Natural killer cell (primary cell): ENCODE measurements at regions not wholly inside any gene's neighbourhood (a gene's known extent, or its start where the extent isn't known, plus 50 kb on each side); places are given as distances from the start of the nearest gene placed in this dataset.

Experiments used
- ATAC-seq, 3 donors: fragments of 150-1000 bp in 2 of 3; fragments of 200-7000 bp in 1 of 3; cut with Tn5 transposase; 1 replicate in 1 of 3; 2 replicates in 2 of 3; pipeline ENCODE4 v1.10.0; 2021; ENCODE audit warnings: mild to moderate bottlenecking in 2 of 3, moderate library complexity in 2 of 3
- DNase-seq, 2 donors: peaks; one replicate each; pipeline versions ENCODE4 v3.0.0 to v3.0.0-alpha.2; 2013 to 2021; ENCODE audit warnings: mixed read lengths in 1 of 2
- H3K27ac ChIP-seq: one replicate; pipeline ENCODE4 v1.5.1; 2013; ENCODE audit warnings: mild to moderate bottlenecking, low read length
- H3K27me3 ChIP-seq: one replicate; pipeline ENCODE4 v1.6.1; 2013; ENCODE audit warnings: low read length; ENCODE audit not compliant: control insufficient read depth, insufficient read depth
- H3K36me3 ChIP-seq: one replicate; pipeline ENCODE4 v1.6.1; 2013; ENCODE audit warnings: low read length; ENCODE audit not compliant: control insufficient read depth, insufficient read depth
- H3K4me1 ChIP-seq: one replicate; pipeline ENCODE4 v1.6.1; 2013; ENCODE audit warnings: low read length; ENCODE audit not compliant: control insufficient read depth, insufficient read depth
- H3K4me3 ChIP-seq: one replicate; pipeline ENCODE4 v1.5.1; 2013; ENCODE audit warnings: low read length
- H3K9me3 ChIP-seq: one replicate; pipeline ENCODE4 v1.6.1; 2013; ENCODE audit warnings: low read length; ENCODE audit not compliant: control insufficient read depth, insufficient read depth
- H3K27ac Mint-ChIP-seq, 2 donors: one replicate each; pipeline ENCODE4 v1.8.0; 2022; ENCODE audit warnings: mild to moderate bottlenecking in 2 of 2, mixed read lengths in 2 of 2, moderate library complexity in 1 of 2
- H3K27me3 Mint-ChIP-seq, 2 donors: one replicate each; pipeline ENCODE4 v1.8.0; 2022; ENCODE audit warnings: low read depth in 2 of 2, mixed read lengths in 2 of 2
- H3K36me3 Mint-ChIP-seq: one replicate; pipeline ENCODE4 v1.8.0; 2022; ENCODE audit warnings: mixed read lengths
- H3K4me1 Mint-ChIP-seq, 2 donors: one replicate each; pipeline ENCODE4 v1.8.0; 2022; ENCODE audit warnings: mixed read lengths in 2 of 2
- H3K4me3 Mint-ChIP-seq: one replicate; pipeline ENCODE4 v1.8.0; 2022; ENCODE audit warnings: mild to moderate bottlenecking, moderate library complexity, mixed read lengths
- H3K9me3 Mint-ChIP-seq, 2 donors: one replicate each; pipeline ENCODE4 v1.8.0; 2022; ENCODE audit warnings: mixed read lengths in 2 of 2
- WGBS: methylation state at CpG from one replicate; pipeline ENCODE4 v1.1.7; 2013; ENCODE audit warnings: missing lambda C conversion rate; ENCODE audit not compliant: insufficient coverage; 5-methylcytosine and 5-hydroxymethylcytosine counted together
- intact Hi-C: fragments of 100-400 bp; cut with micrococcal nuclease; formaldehyde crosslinking; loops from one replicate; pipeline ENCODE4 v1.14.2; 2022
- TF ChIP-seq, protein P1 (sequence below): fragments of 200-600 bp; IDR thresholded peaks from one replicate; pipeline ENCODE4 v1.8.0; 2022; ENCODE audit warnings: antibody characterized with exemption

DNA sequence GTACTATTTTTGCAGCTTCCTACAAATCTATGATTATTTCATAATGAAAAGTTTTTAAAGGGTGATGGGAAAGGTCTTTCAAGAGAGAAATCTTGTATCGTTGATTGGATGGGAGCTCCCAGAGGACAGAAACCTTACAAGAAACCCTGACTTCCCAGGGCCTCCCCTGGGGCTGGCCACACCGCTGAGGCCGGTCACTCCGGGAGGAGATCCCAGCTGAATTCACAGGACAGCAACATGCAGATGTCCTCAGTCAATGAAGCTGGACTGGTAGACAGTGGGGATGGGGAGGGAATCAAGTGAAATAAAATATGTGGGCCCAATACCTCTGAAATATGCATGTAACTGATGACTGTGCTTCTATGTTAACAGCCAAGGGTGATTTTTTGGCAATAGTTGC lies 135.6 kb downstream of the TFCP2L1 start:
- no peaks in the 10 kb centered on the region for H3K27me3 Mint-ChIP-seq
- H3K9me3 Mint-ChIP-seq: no peaks in the 10 kb centered on the region
- H3K4me3 Mint-ChIP-seq: no peak overlapping the region
- no peak for DNase-seq
- Histone ChIP-seq H3K4me3 (no peak overlapping the region), H3K36me3 (no peaks in the 10 kb centered on the region), H3K9me3 (no peaks in the 10 kb centered on the region), H3K27me3 (no peaks in the 10 kb centered on the region), H3K27ac (no peak overlapping the region), H3K4me1 (no peaks in the 10 kb centered on the region)
- no peak for ATAC-seq
- H3K27ac Mint-ChIP-seq: no peak overlapping the region
- TF ChIP-seq, protein P1, sequence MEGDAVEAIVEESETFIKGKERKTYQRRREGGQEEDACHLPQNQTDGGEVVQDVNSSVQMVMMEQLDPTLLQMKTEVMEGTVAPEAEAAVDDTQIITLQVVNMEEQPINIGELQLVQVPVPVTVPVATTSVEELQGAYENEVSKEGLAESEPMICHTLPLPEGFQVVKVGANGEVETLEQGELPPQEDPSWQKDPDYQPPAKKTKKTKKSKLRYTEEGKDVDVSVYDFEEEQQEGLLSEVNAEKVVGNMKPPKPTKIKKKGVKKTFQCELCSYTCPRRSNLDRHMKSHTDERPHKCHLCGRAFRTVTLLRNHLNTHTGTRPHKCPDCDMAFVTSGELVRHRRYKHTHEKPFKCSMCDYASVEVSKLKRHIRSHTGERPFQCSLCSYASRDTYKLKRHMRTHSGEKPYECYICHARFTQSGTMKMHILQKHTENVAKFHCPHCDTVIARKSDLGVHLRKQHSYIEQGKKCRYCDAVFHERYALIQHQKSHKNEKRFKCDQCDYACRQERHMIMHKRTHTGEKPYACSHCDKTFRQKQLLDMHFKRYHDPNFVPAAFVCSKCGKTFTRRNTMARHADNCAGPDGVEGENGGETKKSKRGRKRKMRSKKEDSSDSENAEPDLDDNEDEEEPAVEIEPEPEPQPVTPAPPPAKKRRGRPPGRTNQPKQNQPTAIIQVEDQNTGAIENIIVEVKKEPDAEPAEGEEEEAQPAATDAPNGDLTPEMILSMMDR: no peak
- no peaks in the 10 kb centered on the region for H3K36me3 Mint-ChIP-seq
- H3K4me1 Mint-ChIP-seq: no peaks in the 10 kb centered on the region
- WGBS: 93% methylated on average over 4 of the region's 4 CpGs
- intact Hi-C loops: no loop called here

DNA sequence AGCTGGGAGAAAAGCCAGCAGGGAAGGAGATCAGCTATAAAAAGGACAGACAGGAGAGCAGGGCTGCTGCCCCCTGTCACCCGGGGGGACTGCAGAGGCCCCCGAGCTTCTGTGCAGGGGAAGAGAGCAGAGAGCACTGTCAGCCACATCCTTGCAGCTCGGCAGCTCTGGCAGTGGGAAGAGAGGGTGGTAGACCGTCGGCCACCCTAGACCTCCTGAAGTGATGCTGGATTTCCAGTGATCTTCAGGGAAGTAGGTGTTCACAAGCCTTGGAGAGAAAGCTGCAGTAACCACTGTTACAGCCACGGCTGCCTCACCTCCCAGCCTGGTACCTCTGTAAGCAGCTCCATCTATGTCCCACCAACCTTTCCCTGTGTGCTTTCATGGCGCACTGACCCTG lies 134.9 kb downstream of the TFCP2L1 start:
- no peaks in the 10 kb centered on the region for H3K4me1 Mint-ChIP-seq
- intact Hi-C loops: no loop called here
- no peak overlapping the region for H3K4me3 ChIP-seq
- no peaks in the 10 kb centered on the region for H3K9me3 ChIP-seq
- no peaks in the 10 kb centered on the region for H3K36me3 Mint-ChIP-seq
- H3K27me3 ChIP-seq: no peaks in the 10 kb centered on the region
- H3K4me1 ChIP-seq: no peaks in the 10 kb centered on the region
- H3K9me3 Mint-ChIP-seq: no peaks in the 10 kb centered on the region
- no peak overlapping the region for H3K4me3 Mint-ChIP-seq
- no peaks in the 10 kb centered on the region for H3K36me3 ChIP-seq
- no peak for ATAC-seq
- H3K27ac ChIP-seq: no peak overlapping the region
- H3K27me3 Mint-ChIP-seq: no peaks in the 10 kb centered on the region
- no peak overlapping the region for H3K27ac Mint-ChIP-seq
- 72% methylated on average over 7 of the region's 7 CpGs for WGBS
- DNase-seq: no peak
- TF ChIP-seq, protein P1: no peak

DNA sequence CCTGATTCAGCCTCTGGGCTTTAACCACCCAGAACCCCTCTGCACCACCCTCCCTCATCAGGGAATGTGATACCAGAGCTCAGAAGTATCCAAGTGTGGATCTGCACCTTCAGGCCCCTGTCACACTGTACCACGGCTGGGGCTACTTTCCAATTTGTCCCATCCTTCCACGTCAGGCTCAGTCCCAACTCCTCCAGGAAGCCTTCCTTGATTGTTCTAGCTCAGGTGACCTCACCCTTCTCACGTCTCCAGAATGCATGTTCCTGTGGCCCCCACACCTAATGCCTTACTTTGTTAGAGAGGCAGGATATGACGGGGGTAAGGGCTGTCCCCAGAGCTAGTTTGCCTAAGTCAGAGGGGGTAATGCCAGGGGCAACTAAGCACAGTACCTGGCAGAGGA lies 134.3 kb downstream of the TFCP2L1 start:
- Histone ChIP-seq H3K4me3 (no peak overlapping the region), H3K9me3 (no peaks in the 10 kb centered on the region), H3K27ac (no peak overlapping the region), H3K36me3 (no peaks in the 10 kb centered on the region), H3K27me3 (no peaks in the 10 kb centered on the region), H3K4me1 (no peaks in the 10 kb centered on the region)
- H3K9me3 Mint-ChIP-seq: no peaks in the 10 kb centered on the region
- H3K4me1 Mint-ChIP-seq: no peaks in the 10 kb centered on the region
- TF ChIP-seq, protein P1: no peak
- H3K36me3 Mint-ChIP-seq: no peaks in the 10 kb centered on the region
- intact Hi-C loops: no loop called here
- 77% methylated on average over 4 of the region's 4 CpGs for WGBS
- H3K4me3 Mint-ChIP-seq: no peak overlapping the region
- no peak overlapping the region for H3K27ac Mint-ChIP-seq
- no peaks in the 10 kb centered on the region for H3K27me3 Mint-ChIP-seq
- peak in 1 of 3 donors; percentile 14 for ATAC-seq
- DNase-seq: no peak

DNA sequence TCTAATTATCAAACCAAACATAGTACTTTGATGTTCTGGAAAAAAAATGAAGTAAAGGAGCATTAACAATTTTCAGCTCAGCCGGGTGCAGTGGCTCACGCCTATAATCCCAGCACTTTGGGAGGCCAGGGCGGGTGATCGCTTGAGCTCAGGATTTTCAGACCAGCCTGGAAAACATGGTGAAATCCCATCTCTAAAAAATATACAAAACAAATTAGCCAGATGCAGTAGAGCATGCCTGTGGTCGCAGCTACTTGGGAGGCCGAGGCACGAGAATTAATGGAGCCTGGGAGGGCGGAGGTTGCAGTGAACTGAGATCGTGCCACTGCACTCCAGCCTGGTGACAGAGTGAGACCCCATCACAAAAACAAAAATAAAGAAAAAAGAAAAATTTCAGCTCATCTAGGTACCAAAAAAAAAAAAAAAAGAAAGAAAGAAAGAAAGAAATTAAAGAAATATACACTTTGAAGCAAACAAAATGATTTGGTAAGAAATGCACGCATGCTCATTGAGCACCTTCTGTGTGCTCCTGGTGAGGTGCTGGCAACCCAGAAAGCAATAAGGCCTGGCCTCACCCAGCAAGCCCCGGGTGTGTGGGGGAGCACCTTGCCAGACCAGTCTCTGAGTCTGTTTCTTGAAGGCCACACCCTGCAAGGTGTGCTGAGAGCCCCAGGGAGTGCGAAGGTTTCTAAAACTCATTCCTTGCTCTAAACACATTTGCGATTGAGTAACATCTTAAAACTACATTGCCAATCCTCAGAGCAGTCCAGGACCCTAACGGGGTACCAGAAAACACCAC lies 133.5 kb downstream of the TFCP2L1 start:
- Mint-ChIP-seq H3K27me3 (no peaks in the 10 kb centered on the region), H3K9me3 (peaks cover 0 to under 1% of the 10 kb centered on the region in 2 donors), H3K27ac (no peak overlapping the region), H3K36me3 (no peaks in the 10 kb centered on the region), H3K4me3 (no peak overlapping the region), H3K4me1 (no peaks in the 10 kb centered on the region)
- H3K4me3 ChIP-seq: no peak overlapping the region
- H3K9me3 ChIP-seq: no peaks in the 10 kb centered on the region
- H3K27me3 ChIP-seq: no peaks in the 10 kb centered on the region
- DNase-seq: no peak
- no peak overlapping the region for H3K27ac ChIP-seq
- no peaks in the 10 kb centered on the region for H3K4me1 ChIP-seq
- TF ChIP-seq, protein P1: no peak
- no peaks in the 10 kb centered on the region for H3K36me3 ChIP-seq
- 89% methylated on average over 14 of the region's 14 CpGs for WGBS
- no peak for ATAC-seq
- intact Hi-C loops: no loop called here
